ENCODE measurements at regions not wholly inside any gene's neighbourhood (a gene's known extent, or its start where the extent isn't known, plus 50 kb on each side); places are given as distances from the start of the nearest gene placed in this dataset.

DNA sequence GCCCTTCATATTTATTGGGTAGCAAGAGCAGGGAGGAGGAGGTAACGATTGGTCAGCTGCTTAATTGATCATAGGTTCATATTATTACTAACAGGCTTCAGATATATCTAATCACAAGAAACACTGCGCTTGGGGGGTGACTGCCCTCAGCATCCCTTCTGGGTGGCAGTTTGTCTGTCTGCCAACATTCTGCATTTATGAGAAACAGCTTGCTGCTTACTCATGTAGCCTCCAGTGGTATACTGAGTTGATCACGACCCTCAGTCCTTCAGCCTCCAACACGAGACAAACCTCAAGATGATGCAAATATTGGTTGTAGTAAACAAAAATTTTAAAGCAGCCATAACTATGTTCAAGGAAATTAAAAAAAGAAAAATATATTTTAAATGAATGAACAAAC is 657.8 kb upstream of the PHF14 start:
- CTCF ChIA-PET, result no interaction called here
- Mint-ChIP-seq H3K27me3 (ENCODE audit: low read depth) (no peaks in the 10 kb centered on the region), H3K4me3 (no peak overlapping the region), H3K36me3 (peaks cover 5% of the 10 kb centered on the region; the same call in 1 of the 2 replicates), H3K9me3 (peaks cover 7% of the 10 kb centered on the region), H3K27ac (no peak overlapping the region), H3K4me1 (no peaks in the 10 kb centered on the region)
- TF ChIP-seq JAZF1 (CRISPR knock-in tag; IDR thresholded peaks at IDR 0.05), result no peak
- TF ChIP-seq, protein P1, sequence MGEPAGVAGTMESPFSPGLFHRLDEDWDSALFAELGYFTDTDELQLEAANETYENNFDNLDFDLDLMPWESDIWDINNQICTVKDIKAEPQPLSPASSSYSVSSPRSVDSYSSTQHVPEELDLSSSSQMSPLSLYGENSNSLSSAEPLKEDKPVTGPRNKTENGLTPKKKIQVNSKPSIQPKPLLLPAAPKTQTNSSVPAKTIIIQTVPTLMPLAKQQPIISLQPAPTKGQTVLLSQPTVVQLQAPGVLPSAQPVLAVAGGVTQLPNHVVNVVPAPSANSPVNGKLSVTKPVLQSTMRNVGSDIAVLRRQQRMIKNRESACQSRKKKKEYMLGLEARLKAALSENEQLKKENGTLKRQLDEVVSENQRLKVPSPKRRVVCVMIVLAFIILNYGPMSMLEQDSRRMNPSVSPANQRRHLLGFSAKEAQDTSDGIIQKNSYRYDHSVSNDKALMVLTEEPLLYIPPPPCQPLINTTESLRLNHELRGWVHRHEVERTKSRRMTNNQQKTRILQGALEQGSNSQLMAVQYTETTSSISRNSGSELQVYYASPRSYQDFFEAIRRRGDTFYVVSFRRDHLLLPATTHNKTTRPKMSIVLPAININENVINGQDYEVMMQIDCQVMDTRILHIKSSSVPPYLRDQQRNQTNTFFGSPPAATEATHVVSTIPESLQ (CRISPR knock-in tag; IDR thresholded peaks at IDR 0.05), result no peak
- POLR2A ChIA-PET, result no interaction called here
- DNase-seq (ENCODE audit: low spot score) (no peak), ATAC-seq (no peak)

DNA sequence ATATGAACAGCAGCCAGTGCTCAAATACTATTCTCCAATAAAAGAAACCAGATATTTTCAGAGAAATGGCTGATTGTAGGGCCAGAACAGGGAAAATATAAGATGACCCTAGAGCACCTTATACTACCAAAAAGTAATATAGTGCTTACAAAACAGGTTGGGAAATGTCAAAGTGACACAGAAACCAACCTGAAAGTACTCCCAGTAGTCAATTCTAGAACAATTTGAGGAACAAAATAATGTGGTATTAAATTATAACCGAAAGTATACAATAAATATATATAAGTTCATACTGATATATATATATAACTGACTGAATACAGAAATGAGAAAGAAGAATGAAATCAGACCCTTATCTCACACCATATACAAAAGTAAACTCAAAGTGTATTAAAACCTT is 657.2 kb upstream of the PHF14 start:
- H3K27me3 Mint-ChIP-seq (ENCODE audit: low read depth), result no peaks in the 10 kb centered on the region
- peaks cover 7% of the 10 kb centered on the region for H3K9me3 Mint-ChIP-seq
- TF ChIP-seq EMX1 (CRISPR knock-in tag; IDR thresholded peaks at IDR 0.05), result no peak
- H3K4me3 Mint-ChIP-seq, result no peak overlapping the region
- peaks cover 5% of the 10 kb centered on the region; the same call in 1 of the 2 replicates for H3K36me3 Mint-ChIP-seq
- no peaks in the 10 kb centered on the region for H3K4me1 Mint-ChIP-seq
- ATAC-seq (no peak), DNase-seq (ENCODE audit: low spot score) (no peak)
- ChIA-PET CTCF (no interaction called here), POLR2A (no interaction called here)
- no peak overlapping the region for H3K27ac Mint-ChIP-seq

DNA sequence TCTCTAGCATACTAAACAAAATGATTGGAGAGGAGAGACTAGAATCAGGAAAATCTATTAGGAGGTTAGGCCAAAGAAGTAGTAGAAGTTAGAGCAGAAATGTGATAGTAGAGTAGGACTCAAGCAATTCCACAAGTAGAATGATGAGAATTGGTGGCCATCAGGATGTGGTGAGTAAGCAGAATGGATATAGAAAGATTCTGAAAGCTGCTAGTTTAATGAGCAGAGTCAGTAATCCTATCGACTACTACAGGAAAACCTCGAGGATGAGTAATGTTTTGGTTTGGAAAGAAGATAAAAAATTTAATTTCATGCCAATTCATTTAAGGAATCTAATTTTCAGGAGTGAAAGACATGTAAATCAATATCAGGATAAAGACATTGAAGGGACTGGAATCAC is 648.3 kb upstream of the PHF14 start:
- Mint-ChIP-seq H3K27me3 (ENCODE audit: low read depth) (no peaks in the 10 kb centered on the region), H3K4me1 (no peaks in the 10 kb centered on the region), H3K36me3 (no peaks in the 10 kb centered on the region), H3K27ac (no peak overlapping the region), H3K9me3 (no peaks in the 10 kb centered on the region), H3K4me3 (no peak overlapping the region)
- CTCF ChIA-PET, result no interaction called here
- POLR2A ChIA-PET, result no interaction called here
- TF ChIP-seq MYBL2 (CRISPR knock-in tag; IDR thresholded peaks at IDR 0.05) (no peak), NR1H2 (CRISPR knock-in tag; IDR thresholded peaks at IDR 0.05) (no peak), GABPB1 (CRISPR knock-in tag; IDR thresholded peaks at IDR 0.05) (no peak), CBFB (CRISPR knock-in tag; IDR thresholded peaks at IDR 0.05; ENCODE audit: low read depth) (no peak), JAZF1 (CRISPR knock-in tag; IDR thresholded peaks at IDR 0.05) (no peak)
- TF ChIP-seq, protein P2, sequence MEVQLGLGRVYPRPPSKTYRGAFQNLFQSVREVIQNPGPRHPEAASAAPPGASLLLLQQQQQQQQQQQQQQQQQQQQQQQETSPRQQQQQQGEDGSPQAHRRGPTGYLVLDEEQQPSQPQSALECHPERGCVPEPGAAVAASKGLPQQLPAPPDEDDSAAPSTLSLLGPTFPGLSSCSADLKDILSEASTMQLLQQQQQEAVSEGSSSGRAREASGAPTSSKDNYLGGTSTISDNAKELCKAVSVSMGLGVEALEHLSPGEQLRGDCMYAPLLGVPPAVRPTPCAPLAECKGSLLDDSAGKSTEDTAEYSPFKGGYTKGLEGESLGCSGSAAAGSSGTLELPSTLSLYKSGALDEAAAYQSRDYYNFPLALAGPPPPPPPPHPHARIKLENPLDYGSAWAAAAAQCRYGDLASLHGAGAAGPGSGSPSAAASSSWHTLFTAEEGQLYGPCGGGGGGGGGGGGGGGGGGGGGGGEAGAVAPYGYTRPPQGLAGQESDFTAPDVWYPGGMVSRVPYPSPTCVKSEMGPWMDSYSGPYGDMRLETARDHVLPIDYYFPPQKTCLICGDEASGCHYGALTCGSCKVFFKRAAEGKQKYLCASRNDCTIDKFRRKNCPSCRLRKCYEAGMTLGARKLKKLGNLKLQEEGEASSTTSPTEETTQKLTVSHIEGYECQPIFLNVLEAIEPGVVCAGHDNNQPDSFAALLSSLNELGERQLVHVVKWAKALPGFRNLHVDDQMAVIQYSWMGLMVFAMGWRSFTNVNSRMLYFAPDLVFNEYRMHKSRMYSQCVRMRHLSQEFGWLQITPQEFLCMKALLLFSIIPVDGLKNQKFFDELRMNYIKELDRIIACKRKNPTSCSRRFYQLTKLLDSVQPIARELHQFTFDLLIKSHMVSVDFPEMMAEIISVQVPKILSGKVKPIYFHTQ (CRISPR knock-in tag; IDR thresholded peaks at IDR 0.05), result no peak
- TF ChIP-seq, protein P3, sequence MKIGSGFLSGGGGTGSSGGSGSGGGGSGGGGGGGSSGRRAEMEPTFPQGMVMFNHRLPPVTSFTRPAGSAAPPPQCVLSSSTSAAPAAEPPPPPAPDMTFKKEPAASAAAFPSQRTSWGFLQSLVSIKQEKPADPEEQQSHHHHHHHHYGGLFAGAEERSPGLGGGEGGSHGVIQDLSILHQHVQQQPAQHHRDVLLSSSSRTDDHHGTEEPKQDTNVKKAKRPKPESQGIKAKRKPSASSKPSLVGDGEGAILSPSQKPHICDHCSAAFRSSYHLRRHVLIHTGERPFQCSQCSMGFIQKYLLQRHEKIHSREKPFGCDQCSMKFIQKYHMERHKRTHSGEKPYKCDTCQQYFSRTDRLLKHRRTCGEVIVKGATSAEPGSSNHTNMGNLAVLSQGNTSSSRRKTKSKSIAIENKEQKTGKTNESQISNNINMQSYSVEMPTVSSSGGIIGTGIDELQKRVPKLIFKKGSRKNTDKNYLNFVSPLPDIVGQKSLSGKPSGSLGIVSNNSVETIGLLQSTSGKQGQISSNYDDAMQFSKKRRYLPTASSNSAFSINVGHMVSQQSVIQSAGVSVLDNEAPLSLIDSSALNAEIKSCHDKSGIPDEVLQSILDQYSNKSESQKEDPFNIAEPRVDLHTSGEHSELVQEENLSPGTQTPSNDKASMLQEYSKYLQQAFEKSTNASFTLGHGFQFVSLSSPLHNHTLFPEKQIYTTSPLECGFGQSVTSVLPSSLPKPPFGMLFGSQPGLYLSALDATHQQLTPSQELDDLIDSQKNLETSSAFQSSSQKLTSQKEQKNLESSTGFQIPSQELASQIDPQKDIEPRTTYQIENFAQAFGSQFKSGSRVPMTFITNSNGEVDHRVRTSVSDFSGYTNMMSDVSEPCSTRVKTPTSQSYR (CRISPR knock-in tag; IDR thresholded peaks at IDR 0.05), result no peak
- DNase-seq (ENCODE audit: low spot score) (no peak), ATAC-seq (no peak)

DNA sequence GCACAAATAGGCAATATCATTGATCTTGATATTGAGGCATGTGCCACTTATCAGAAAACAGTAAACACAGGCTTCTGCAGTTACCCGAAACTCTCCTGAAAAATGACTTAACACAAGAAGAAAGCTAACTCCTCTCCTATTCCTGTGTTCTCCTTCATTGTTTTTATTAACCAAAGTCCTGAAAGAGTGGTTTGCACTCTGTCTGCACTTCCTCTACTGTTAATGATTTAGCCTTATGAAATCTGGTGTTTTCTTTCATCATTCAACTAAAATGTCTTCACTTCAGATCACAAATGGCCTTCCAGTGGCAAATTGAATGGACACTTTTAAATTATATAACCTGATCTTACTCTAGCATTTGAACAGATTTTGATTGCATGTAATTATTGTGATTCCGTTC is 630.6 kb upstream of the PHF14 start:
- ChIA-PET CTCF (no interaction called here), POLR2A (no interaction called here)
- DNase-seq (ENCODE audit: low spot score) (no peak), ATAC-seq (no peak)
- Mint-ChIP-seq H3K4me3 (no peak overlapping the region), H3K4me1 (no peaks in the 10 kb centered on the region), H3K27me3 (ENCODE audit: low read depth) (no peaks in the 10 kb centered on the region), H3K27ac (no peak overlapping the region), H3K36me3 (no peaks in the 10 kb centered on the region), H3K9me3 (no peaks in the 10 kb centered on the region)
- TF ChIP-seq, protein P4, sequence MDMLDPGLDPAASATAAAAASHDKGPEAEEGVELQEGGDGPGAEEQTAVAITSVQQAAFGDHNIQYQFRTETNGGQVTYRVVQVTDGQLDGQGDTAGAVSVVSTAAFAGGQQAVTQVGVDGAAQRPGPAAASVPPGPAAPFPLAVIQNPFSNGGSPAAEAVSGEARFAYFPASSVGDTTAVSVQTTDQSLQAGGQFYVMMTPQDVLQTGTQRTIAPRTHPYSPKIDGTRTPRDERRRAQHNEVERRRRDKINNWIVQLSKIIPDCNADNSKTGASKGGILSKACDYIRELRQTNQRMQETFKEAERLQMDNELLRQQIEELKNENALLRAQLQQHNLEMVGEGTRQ (CRISPR knock-in tag; IDR thresholded peaks at IDR 0.05), result no peak
- TF ChIP-seq, protein P5, sequence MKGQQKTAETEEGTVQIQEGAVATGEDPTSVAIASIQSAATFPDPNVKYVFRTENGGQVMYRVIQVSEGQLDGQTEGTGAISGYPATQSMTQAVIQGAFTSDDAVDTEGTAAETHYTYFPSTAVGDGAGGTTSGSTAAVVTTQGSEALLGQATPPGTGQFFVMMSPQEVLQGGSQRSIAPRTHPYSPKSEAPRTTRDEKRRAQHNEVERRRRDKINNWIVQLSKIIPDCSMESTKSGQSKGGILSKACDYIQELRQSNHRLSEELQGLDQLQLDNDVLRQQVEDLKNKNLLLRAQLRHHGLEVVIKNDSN (CRISPR knock-in tag; IDR thresholded peaks at IDR 0.05), result no peak
- TF ChIP-seq, protein P6, sequence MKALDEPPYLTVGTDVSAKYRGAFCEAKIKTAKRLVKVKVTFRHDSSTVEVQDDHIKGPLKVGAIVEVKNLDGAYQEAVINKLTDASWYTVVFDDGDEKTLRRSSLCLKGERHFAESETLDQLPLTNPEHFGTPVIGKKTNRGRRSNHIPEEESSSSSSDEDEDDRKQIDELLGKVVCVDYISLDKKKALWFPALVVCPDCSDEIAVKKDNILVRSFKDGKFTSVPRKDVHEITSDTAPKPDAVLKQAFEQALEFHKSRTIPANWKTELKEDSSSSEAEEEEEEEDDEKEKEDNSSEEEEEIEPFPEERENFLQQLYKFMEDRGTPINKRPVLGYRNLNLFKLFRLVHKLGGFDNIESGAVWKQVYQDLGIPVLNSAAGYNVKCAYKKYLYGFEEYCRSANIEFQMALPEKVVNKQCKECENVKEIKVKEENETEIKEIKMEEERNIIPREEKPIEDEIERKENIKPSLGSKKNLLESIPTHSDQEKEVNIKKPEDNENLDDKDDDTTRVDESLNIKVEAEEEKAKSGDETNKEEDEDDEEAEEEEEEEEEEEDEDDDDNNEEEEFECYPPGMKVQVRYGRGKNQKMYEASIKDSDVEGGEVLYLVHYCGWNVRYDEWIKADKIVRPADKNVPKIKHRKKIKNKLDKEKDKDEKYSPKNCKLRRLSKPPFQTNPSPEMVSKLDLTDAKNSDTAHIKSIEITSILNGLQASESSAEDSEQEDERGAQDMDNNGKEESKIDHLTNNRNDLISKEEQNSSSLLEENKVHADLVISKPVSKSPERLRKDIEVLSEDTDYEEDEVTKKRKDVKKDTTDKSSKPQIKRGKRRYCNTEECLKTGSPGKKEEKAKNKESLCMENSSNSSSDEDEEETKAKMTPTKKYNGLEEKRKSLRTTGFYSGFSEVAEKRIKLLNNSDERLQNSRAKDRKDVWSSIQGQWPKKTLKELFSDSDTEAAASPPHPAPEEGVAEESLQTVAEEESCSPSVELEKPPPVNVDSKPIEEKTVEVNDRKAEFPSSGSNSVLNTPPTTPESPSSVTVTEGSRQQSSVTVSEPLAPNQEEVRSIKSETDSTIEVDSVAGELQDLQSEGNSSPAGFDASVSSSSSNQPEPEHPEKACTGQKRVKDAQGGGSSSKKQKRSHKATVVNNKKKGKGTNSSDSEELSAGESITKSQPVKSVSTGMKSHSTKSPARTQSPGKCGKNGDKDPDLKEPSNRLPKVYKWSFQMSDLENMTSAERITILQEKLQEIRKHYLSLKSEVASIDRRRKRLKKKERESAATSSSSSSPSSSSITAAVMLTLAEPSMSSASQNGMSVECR (CRISPR knock-in tag; IDR thresholded peaks at IDR 0.05; ENCODE audit: borderline replicate concordance), result no peak
- TF ChIP-seq ZNF219 (CRISPR knock-in tag; IDR thresholded peaks at IDR 0.05; ENCODE audit: borderline replicate concordance) (no peak), IRF2 (CRISPR knock-in tag; IDR thresholded peaks at IDR 0.05; ENCODE audit: borderline replicate concordance, low read depth) (no peak), TCF7 (CRISPR knock-in tag; IDR thresholded peaks at IDR 0.05; ENCODE audit: low read depth) (no peak)

Measured in WTC11 (cell line).